ENCODE measurements at regions not wholly inside any gene's neighbourhood (a gene's known extent, or its start where the extent isn't known, plus 50 kb on each side); places are given as distances from the start of the nearest gene placed in this dataset.
"Not testable (repeated sequence)": the region's sequence is repeated elsewhere in the genome, so short reads cannot be mapped to it uniquely, and the experiment has no call there.

- TF ChIP-seq CTCF (IDR thresholded peaks at IDR 0.05) (no peak), POLR2A (IDR thresholded peaks at IDR 0.05) (no peak), POLR2AphosphoS5 (IDR thresholded peaks at IDR 0.05) (no peak)
- Histone ChIP-seq H3K4me3 (no peak overlapping the region), H3K27ac (no peak overlapping the region), H3K36me3 (no peaks in the 10 kb centered on the region), H3K27me3 (replicated peaks; ENCODE audit: insufficient read depth) (no peaks in the 10 kb centered on the region), H3K4me1 (replicated peaks) (no peaks in the 10 kb centered on the region), H3K9me3 (no peaks in the 10 kb centered on the region)
- no peak for DNase-seq (ENCODE audit: low spot score)
- 84% methylated on average over 5 of the region's 5 CpGs for WGBS
- intact Hi-C loops (cut with DNase I) = no loop called here
Observed at GRCh38 chr10:44278837-44279324, 106.0 kb downstream of the CXCL12 start.

DNA sequence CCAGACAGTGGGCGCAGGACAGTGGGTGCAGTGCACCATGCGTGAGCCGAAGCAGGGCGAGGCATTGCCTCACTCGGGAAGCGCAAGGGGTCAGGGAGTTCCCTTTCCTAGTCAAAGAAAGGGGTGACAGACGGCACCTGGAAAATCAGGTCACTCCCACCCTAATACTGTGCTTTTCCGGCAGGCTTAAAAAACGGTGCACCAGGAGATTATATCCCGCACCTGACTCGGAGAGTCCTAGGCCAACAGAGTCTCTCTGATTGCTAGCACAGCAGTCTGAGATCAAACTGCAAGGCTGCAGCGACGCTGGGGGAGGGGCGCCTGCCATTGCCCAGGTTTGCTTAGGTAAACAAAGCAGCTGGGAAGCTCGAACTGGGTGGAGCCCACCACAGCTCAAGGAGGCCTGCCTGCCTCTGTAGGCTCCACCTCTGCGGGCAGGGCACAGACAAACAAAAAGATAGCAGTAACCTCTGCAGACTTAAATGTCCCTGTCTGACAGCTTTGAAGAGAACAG lies 116.4 kb downstream of the CXCL12 start:
- H3K27ac ChIP-seq = not testable (repeated sequence)

GRCh38 chr10:44267007-44267406 lies 117.9 kb downstream of the CXCL12 start:
- Histone ChIP-seq H3K4me1 (replicated peaks) (no peaks in the 10 kb centered on the region), H3K27me3 (replicated peaks; ENCODE audit: insufficient read depth) (no peaks in the 10 kb centered on the region), H3K4me3 (no peak overlapping the region), H3K27ac (no peak overlapping the region), H3K36me3 (no peaks in the 10 kb centered on the region), H3K9me3 (no peaks in the 10 kb centered on the region)
- TF ChIP-seq POLR2A (IDR thresholded peaks at IDR 0.05) (no peak), CTCF (IDR thresholded peaks at IDR 0.05) (no peak), POLR2AphosphoS5 (IDR thresholded peaks at IDR 0.05) (no peak)
- no peak for DNase-seq (ENCODE audit: low spot score)
- intact Hi-C loops (cut with DNase I) = no loop called here
- 86% methylated on average over 3 of the region's 3 CpGs for WGBS

More for the DNA sequence above, 116.4 kb downstream of the CXCL12 start:
- intact Hi-C loops (cut with DNase I); H3K9me3 ChIP-seq; H3K4me3 ChIP-seq; H3K27me3 ChIP-seq (replicated peaks; ENCODE audit: insufficient read depth); H3K4me1 ChIP-seq (replicated peaks); H3K36me3 ChIP-seq; DNase-seq (ENCODE audit: low spot score): not testable (repeated sequence)
- 89% methylated on average over 14 of the region's 16 CpGs for WGBS

DNA sequence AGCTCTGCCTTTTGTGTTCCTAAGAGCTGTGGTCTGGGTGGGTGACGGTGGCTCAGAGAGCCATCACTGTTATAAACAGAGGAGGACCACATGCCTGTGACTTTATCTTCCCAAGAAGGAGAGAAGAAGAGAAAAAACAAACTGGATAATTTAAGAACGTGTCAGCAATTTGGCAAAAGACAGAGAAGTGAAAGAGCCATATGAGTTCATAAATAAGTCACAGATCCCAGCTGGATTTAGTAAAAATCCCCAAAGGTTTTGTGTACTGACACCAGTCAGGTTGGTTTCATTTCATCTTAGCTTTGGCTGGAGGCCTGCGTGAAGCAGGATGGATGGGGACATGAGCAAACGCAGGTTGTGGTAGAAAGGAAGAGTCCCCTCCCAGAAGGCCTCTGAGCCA lies 120.7 kb downstream of the CXCL12 start:
- Histone ChIP-seq H3K27ac (no peak overlapping the region), H3K4me1 (replicated peaks) (no peaks in the 10 kb centered on the region), H3K9me3 (no peaks in the 10 kb centered on the region), H3K36me3 (no peaks in the 10 kb centered on the region), H3K27me3 (replicated peaks; ENCODE audit: insufficient read depth) (no peaks in the 10 kb centered on the region), H3K4me3 (no peak overlapping the region)
- WGBS = 31% methylated on average over 4 of the region's 4 CpGs
- TF ChIP-seq POLR2A (IDR thresholded peaks at IDR 0.05) = no peak
- no peak for TF ChIP-seq POLR2AphosphoS5 (IDR thresholded peaks at IDR 0.05)
- TF ChIP-seq CTCF (IDR thresholded peaks at IDR 0.05) = no peak
- intact Hi-C loops (cut with DNase I) = no loop called here
- DNase-seq (ENCODE audit: low spot score) = no peak

DNA sequence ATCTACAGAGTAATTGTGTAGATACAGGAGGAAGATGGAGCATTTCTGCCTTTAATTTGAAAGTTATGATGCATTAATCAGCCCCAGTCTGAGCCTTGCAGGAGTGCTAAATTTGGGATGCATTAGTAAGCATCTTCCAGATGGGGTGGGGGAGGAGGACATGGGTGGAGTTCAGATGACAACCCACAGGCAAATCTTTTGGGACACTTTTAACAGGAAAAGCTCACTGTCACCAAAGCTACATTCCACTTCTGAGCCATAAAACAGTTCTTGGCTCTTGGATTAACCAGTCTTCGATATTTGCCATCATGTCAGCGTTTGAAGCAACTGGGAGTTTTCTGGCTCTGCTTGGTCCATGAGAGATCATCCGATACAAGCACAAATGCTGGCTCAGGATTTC lies 121.1 kb downstream of the CXCL12 start:
- Histone ChIP-seq H3K27ac (no peak overlapping the region), H3K9me3 (no peaks in the 10 kb centered on the region), H3K4me1 (replicated peaks) (no peaks in the 10 kb centered on the region), H3K4me3 (no peak overlapping the region), H3K27me3 (replicated peaks; ENCODE audit: insufficient read depth) (no peaks in the 10 kb centered on the region), H3K36me3 (no peaks in the 10 kb centered on the region)
- DNase-seq (ENCODE audit: low spot score) = no peak
- intact Hi-C loops (cut with DNase I) = no loop called here
- no peak for TF ChIP-seq POLR2AphosphoS5 (IDR thresholded peaks at IDR 0.05)
- no peak for TF ChIP-seq CTCF (IDR thresholded peaks at IDR 0.05)
- WGBS = 28% methylated on average over 3 of the region's 3 CpGs
